ENCODE measurements at regions not wholly inside any gene's neighbourhood (a gene's known extent, or its start where the extent isn't known, plus 50 kb on each side); places are given as distances from the start of the nearest gene placed in this dataset.

- H3K36me3 ChIP-seq (ENCODE audit: control insufficient read depth, insufficient read depth, low read length) = no peaks in the 10 kb centered on the region
- BruUV-seq (replicated peaks) = no TSS peak
- DNase-seq (ENCODE audit: low read depth, low spot score) (no peak), ATAC-seq (no peak)
- no peaks in the 10 kb centered on the region for H3K27me3 ChIP-seq (ENCODE audit: control insufficient read depth, insufficient read depth, low read length)
- in situ Hi-C loops (cut with HindIII; ENCODE audit: low pct_unique_long_range_greater_than_20kb, low sequenced_read_pairs) (no loop called here), intact Hi-C loops (cut with micrococcal nuclease; ENCODE audit: unreplicated experiment) (no loop called here)
- peaks cover 7% of the 10 kb centered on the region; the same call in 1 of the 2 replicates for H3K9me3 ChIP-seq (ENCODE audit: control insufficient read depth, insufficient read depth, low read depth, low read length)
- CTCF ChIA-PET = no interaction called here
- H3K4me1 ChIP-seq (ENCODE audit: control insufficient read depth, insufficient read depth, low read length) = no peaks in the 10 kb centered on the region
- no peak overlapping the region for H3K4me3 ChIP-seq (ENCODE audit: low read depth in 2 of 2, low read length in 2 of 2)
- POLR2A ChIA-PET = no interaction called here
- no peak for TF ChIP-seq POLR2AphosphoS5 (IDR thresholded peaks at IDR 0.05; ENCODE audit: low read depth, low read length)
- TF ChIP-seq TCF7L2 (IDR thresholded peaks at IDR 0.05; ENCODE audit: low read depth, low read length) = no peak
- no peak for TF ChIP-seq REST (IDR thresholded peaks at IDR 0.05; ENCODE audit: insufficient read depth in 1 of 2, low read depth in 2 of 2, low read length in 1 of 2)
- no peak for TF ChIP-seq CTCF (IDR thresholded peaks at IDR 0.05)
- no peak for TF ChIP-seq SIN3A (IDR thresholded peaks at IDR 0.05; ENCODE audit: borderline replicate concordance, insufficient read depth, low read depth, low read length)
- H3K27ac ChIP-seq (ENCODE audit: low read length) = no peak overlapping the region
Measured at GRCh38 chr9:28547527-28547926, 974.2 kb upstream of the C9orf72 start.

- Histone ChIP-seq H3K4me1 (ENCODE audit: control insufficient read depth, insufficient read depth, low read length) (no peaks in the 10 kb centered on the region), H3K4me3 (ENCODE audit: low read depth in 2 of 2, low read length in 2 of 2) (no peak overlapping the region), H3K27me3 (ENCODE audit: control insufficient read depth, insufficient read depth, low read length) (no peaks in the 10 kb centered on the region), H3K27ac (ENCODE audit: low read length) (no peak overlapping the region), H3K36me3 (ENCODE audit: control insufficient read depth, insufficient read depth, low read length) (no peaks in the 10 kb centered on the region), H3K9me3 (ENCODE audit: control insufficient read depth, insufficient read depth, low read depth, low read length) (no peaks in the 10 kb centered on the region)
- POLR2A ChIA-PET = no interaction called here
- TF ChIP-seq CTCF (IDR thresholded peaks at IDR 0.05) (no peak), POLR2AphosphoS5 (IDR thresholded peaks at IDR 0.05; ENCODE audit: low read depth, low read length) (no peak), REST (IDR thresholded peaks at IDR 0.05; ENCODE audit: insufficient read depth in 1 of 2, low read depth in 2 of 2, low read length in 1 of 2) (no peak), TCF7L2 (IDR thresholded peaks at IDR 0.05; ENCODE audit: low read depth, low read length) (no peak), SIN3A (IDR thresholded peaks at IDR 0.05; ENCODE audit: borderline replicate concordance, insufficient read depth, low read depth, low read length) (no peak)
- intact Hi-C loops (cut with micrococcal nuclease; ENCODE audit: unreplicated experiment) (no loop called here), in situ Hi-C loops (cut with HindIII; ENCODE audit: low pct_unique_long_range_greater_than_20kb, low sequenced_read_pairs) (no loop called here)
- DNase-seq (ENCODE audit: low read depth, low spot score) (no peak), ATAC-seq (no peak)
- CTCF ChIA-PET = no interaction called here
- BruUV-seq (replicated peaks) = no TSS peak
Measured at GRCh38 chr9:28563291-28563934, 990.1 kb upstream of the C9orf72 start.
